A549 (cell line): ENCODE measurements at regions not wholly inside any gene's neighbourhood (a gene's known extent, or its start where the extent isn't known, plus 50 kb on each side); places are given as distances from the start of the nearest gene placed in this dataset.

ENCODE experiments used
- ATAC-seq, 2 experiments: fragments of 200-7000 bp in 1 of 2; fragments of >200 bp in 1 of 2; cut with Nextera tagmentation in 1 of 2; cut with Tn5 transposase in 1 of 2; 3 replicates each; pipeline versions ENCODE4 v1.8.0 to v1.9.1; 2018 to 2020; ENCODE audit warnings: mild to moderate bottlenecking in 1 of 2, moderate library complexity in 1 of 2
- CTCF ChIA-PET: fragments of 300-600 bp; sonication (Branson Sonifier 250); formaldehyde crosslinking; extraction: SDS; loops from one replicate; lab custom pipeline; 2021; ENCODE audit warnings: antibody characterized with exemption, inconsistent platforms; lab: Yijun Ruan, JAX
- POLR2A ChIA-PET: fragments of 350-600 bp; formaldehyde crosslinking; extraction: SDS; loops from one replicate; lab custom pipeline; 2021; ENCODE audit warnings: antibody characterized with exemption, inconsistent platforms; lab: Yijun Ruan, JAX
- DNase-seq, 2 experiments: peaks; one replicate each; pipeline versions ENCODE4 v3.0.0 to v3.0.0-alpha.2; 2011 to 2016; ENCODE audit warnings: low read depth in 1 of 2, low spot score in 1 of 2
- FAIRE-seq: peaks from 2 replicates; lab custom pipeline; 2011; peaks lifted over from hg19 to GRCh38; lab: Jason Lieb, UNC
- H3K27ac ChIP-seq, 2 experiments: fragments of >200 bp; sonication (Bioruptor Twin); formaldehyde crosslinking; 3 replicates each; pipeline ENCODE4 v1.5.1; 2016 to 2017
- H3K4me1 ChIP-seq: fragments of >200 bp; sonication (Bioruptor Twin); formaldehyde crosslinking; 3 replicates; pipeline ENCODE4 v1.6.1; 2016
- H3K4me2 ChIP-seq: fragments of >200 bp; sonication (Bioruptor Twin); formaldehyde crosslinking; 3 replicates; pipeline ENCODE4 v1.6.1; 2016
- H3K4me3 ChIP-seq: fragments of >200 bp; sonication (Bioruptor Twin); formaldehyde crosslinking; 3 replicates; pipeline ENCODE4 v1.5.1; 2016
- H3K9me3 ChIP-seq: fragments of >200 bp; sonication (Bioruptor Twin); formaldehyde crosslinking; 3 replicates; pipeline ENCODE4 v1.6.1; 2016
- BHLHE40 ChIP-seq: IDR thresholded peaks from 2 replicates; pipeline ENCODE4 v1.6.1; 2012; ENCODE audit warnings: low read depth, low read length, inconsistent platforms
- CHD4 ChIP-seq: fragments of 200-600 bp; sonication (generic); IDR thresholded peaks from 2 replicates; pipeline ENCODE4 v1.6.1; 2016; ENCODE audit warnings: antibody characterized with exemption, mild to moderate bottlenecking, borderline replicate concordance
- E2F6 ChIP-seq: IDR thresholded peaks from 2 replicates; pipeline ENCODE4 v1.6.1; 2012; ENCODE audit warnings: low read depth, borderline replicate concordance
- GATA3 ChIP-seq: IDR thresholded peaks from 2 replicates; pipeline ENCODE4 v1.6.1; 2012; ENCODE audit warnings: borderline replicate concordance
- HOXB13 ChIP-seq: fragments of 250-450 bp; sonication (Bioruptor Pico); IDR thresholded peaks from 2 replicates; pipeline ENCODE4 v1.5.0; 2020; ENCODE audit warnings: low read depth, mild to moderate bottlenecking, moderate library complexity
- JUNB ChIP-seq: fragments of >200 bp; sonication (Bioruptor Twin); formaldehyde crosslinking; IDR thresholded peaks from 2 replicates; pipeline ENCODE4 v1.6.1; 2016
- MAZ ChIP-seq: fragments of 150-350 bp; IDR thresholded peaks from 2 replicates; pipeline ENCODE4 v1.6.1; 2014; ENCODE audit warnings: antibody characterized with exemption, low read depth, low read length, borderline replicate concordance
- NFE2L2 ChIP-seq: fragments of 150-350 bp; conservative IDR thresholded peaks from 2 replicates; pipeline ENCODE4 v1.6.1; 2014; ENCODE audit warnings: low read length
- NR3C1 ChIP-seq: fragments of >200 bp; sonication (Bioruptor Twin); formaldehyde crosslinking; IDR thresholded peaks from 3 replicates; pipeline ENCODE4 v1.6.1; 2017
- PHF8 ChIP-seq: fragments of 200-600 bp; sonication (generic); IDR thresholded peaks from 2 replicates; pipeline ENCODE4 v1.6.1; 2016; ENCODE audit warnings: low read depth, mild to moderate bottlenecking, antibody characterized with exemption, moderate library complexity, borderline replicate concordance
- RAD21 ChIP-seq, 2 experiments: fragments of >200 bp in 1 of 2; sonication (Bioruptor Twin) in 1 of 2; formaldehyde crosslinking in 1 of 2; IDR thresholded peaks in 1 of 2; conservative IDR thresholded peaks in 1 of 2; 2 replicates in 1 of 2; 3 replicates in 1 of 2; pipeline ENCODE4 v1.6.1; 2012 to 2018; ENCODE audit warnings: inconsistent platforms in 1 of 2
- RCOR1 ChIP-seq: fragments of 150-350 bp; IDR thresholded peaks from 2 replicates; pipeline ENCODE4 v1.6.1; 2014; ENCODE audit warnings: antibody characterized with exemption, low read length, low read depth
- REST ChIP-seq: fragments of 200-600 bp; sonication (generic); IDR thresholded peaks from 2 replicates; pipeline ENCODE4 v1.6.1; 2016; ENCODE audit warnings: antibody characterized with exemption, mild to moderate bottlenecking, moderate library complexity
- RNF2 ChIP-seq: fragments of 200-600 bp; sonication (generic); IDR thresholded peaks from 2 replicates; pipeline ENCODE4 v1.6.1; 2016; ENCODE audit warnings: low read depth, mild to moderate bottlenecking, antibody characterized with exemption, moderate library complexity, borderline replicate concordance
- SMC3 ChIP-seq: fragments of >200 bp; sonication (Bioruptor Twin); formaldehyde crosslinking; IDR thresholded peaks from 3 replicates; pipeline ENCODE4 v1.6.1; 2018; ENCODE audit warnings: inconsistent platforms
- SREBF2 ChIP-seq: fragments of 450-650 bp; IDR thresholded peaks from 2 replicates; pipeline ENCODE4 v1.6.1; 2014; ENCODE audit warnings: mild to moderate bottlenecking, moderate library complexity
- TFCP2L1 ChIP-seq: fragments of 250-450 bp; sonication (Bioruptor Pico); IDR thresholded peaks from 2 replicates; pipeline ENCODE4 v1.5.0; 2021; ENCODE audit warnings: mild to moderate bottlenecking
- ZC3H11A ChIP-seq: fragments of 450-650 bp; IDR thresholded peaks from 2 replicates; pipeline ENCODE4 v1.6.1; 2014; ENCODE audit warnings: antibody characterized with exemption, mild to moderate bottlenecking
- ZFP36 ChIP-seq: fragments of 450-650 bp; IDR thresholded peaks from 2 replicates; pipeline ENCODE4 v1.6.1; 2014; ENCODE audit warnings: borderline replicate concordance; ENCODE audit not compliant: partially characterized antibody
- ZNF302 ChIP-seq: fragments of 250-450 bp; sonication (Bioruptor Pico); IDR thresholded peaks from 2 replicates; pipeline ENCODE4 v1.9.0; 2021; ENCODE audit warnings: inconsistent platforms, mild to moderate bottlenecking, moderate library complexity
- WGBS: methylation state at CpG from one replicate; pipeline ENCODE4 v1.1.6; 2017; ENCODE audit errors: missing lambda C conversion rate; 5-methylcytosine and 5-hydroxymethylcytosine counted together
- TF ChIP-seq, protein P1 (sequence below): fragments of >200 bp; sonication (Bioruptor Twin); formaldehyde crosslinking; IDR thresholded peaks from 3 replicates; pipeline ENCODE4 v1.5.1; 2016
- TF ChIP-seq, protein P2 (sequence below): fragments of 150-350 bp; IDR thresholded peaks from 2 replicates; pipeline ENCODE4 v1.6.1; 2014; ENCODE audit warnings: low read depth, mild to moderate bottlenecking, low read length
- TF ChIP-seq, protein P3 (sequence below): IDR thresholded peaks from 2 replicates; pipeline ENCODE4 v1.6.1; 2012
- TF ChIP-seq, protein P4 (sequence below): fragments of 250-450 bp; sonication (Bioruptor Pico); IDR thresholded peaks from 2 replicates; pipeline ENCODE4 v1.5.0; 2021; ENCODE audit warnings: mild to moderate bottlenecking, moderate library complexity, borderline replicate concordance

GRCh38 chr3:124351430-124352148 is 359.7 kb upstream of the ROPN1 start:
- ChIA-PET POLR2A (no interaction called here), CTCF (interaction anchor here (0.6 to 9.6 kb wide), 31 partner anchors 8 to 375 kb away, joined by 3 to 110 read pairs (median 5); no protein-coding TSS in a partner anchor)
- FAIRE-seq (peak; percentile 32), ATAC-seq (peak; percentile 69 to 90), DNase-seq (peak; percentile 60 to 63)
- H3K4me3 ChIP-seq: no peak overlapping the region
- H3K4me2 ChIP-seq: no peak overlapping the region
- no peaks in the 10 kb centered on the region for H3K9me3 ChIP-seq
- TF ChIP-seq RAD21 (conservative IDR thresholded peaks at IDR 0.05 in 1 of 2, IDR thresholded peaks at IDR 0.05 in 1 of 2) (peak; percentile 75 to 84), E2F6 (no peak), RCOR1 (no peak), ZNF302 (CRISPR knock-in tag) (no peak), SMC3 (peak; percentile 83)
- TF ChIP-seq, protein P1, sequence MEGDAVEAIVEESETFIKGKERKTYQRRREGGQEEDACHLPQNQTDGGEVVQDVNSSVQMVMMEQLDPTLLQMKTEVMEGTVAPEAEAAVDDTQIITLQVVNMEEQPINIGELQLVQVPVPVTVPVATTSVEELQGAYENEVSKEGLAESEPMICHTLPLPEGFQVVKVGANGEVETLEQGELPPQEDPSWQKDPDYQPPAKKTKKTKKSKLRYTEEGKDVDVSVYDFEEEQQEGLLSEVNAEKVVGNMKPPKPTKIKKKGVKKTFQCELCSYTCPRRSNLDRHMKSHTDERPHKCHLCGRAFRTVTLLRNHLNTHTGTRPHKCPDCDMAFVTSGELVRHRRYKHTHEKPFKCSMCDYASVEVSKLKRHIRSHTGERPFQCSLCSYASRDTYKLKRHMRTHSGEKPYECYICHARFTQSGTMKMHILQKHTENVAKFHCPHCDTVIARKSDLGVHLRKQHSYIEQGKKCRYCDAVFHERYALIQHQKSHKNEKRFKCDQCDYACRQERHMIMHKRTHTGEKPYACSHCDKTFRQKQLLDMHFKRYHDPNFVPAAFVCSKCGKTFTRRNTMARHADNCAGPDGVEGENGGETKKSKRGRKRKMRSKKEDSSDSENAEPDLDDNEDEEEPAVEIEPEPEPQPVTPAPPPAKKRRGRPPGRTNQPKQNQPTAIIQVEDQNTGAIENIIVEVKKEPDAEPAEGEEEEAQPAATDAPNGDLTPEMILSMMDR: peak; percentile 71
- H3K4me1 ChIP-seq: peaks cover 6% of the 10 kb centered on the region; the same call in 2 of the 3 replicates
- WGBS: 39% methylated on average over 4 of the region's 4 CpGs
- H3K27ac ChIP-seq: no peak overlapping the region

DNA sequence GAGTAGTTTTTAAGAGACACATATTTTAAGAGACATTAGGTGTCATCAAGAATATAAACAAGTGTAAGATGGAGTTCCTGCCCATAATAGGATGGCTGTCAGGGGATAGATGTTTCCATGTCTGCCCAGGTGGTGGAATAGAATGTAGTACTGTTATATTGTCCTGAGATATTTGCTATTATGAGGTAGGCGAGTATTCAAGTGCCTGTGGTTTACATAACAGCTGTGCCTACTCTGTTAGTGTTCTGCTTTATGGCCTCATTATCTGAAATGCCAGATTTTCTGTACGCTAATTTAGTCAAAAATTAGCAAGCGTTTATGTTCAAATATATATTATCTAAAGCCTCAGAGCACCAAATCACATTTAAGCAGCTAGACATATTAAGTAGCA is 360.2 kb upstream of the ROPN1 start:
- FAIRE-seq (no peak), ATAC-seq (no peak), DNase-seq (no peak)
- Histone ChIP-seq H3K9me3 (no peaks in the 10 kb centered on the region), H3K4me3 (no peak overlapping the region), H3K27ac (no peak overlapping the region), H3K4me1 (peaks cover 6% of the 10 kb centered on the region; the same call in 2 of the 3 replicates), H3K4me2 (no peak overlapping the region)
- WGBS: 82% methylated on average over 3 of the region's 3 CpGs
- CTCF ChIA-PET: interaction anchor here (0.9 to 9.6 kb wide), 26 partner anchors 8 to 336 kb away, joined by 3 to 110 read pairs (median 5); no protein-coding TSS in a partner anchor
- no peak for TF ChIP-seq BHLHE40
- no peak for TF ChIP-seq HOXB13 (CRISPR knock-in tag)
- no peak for TF ChIP-seq JUNB
- TF ChIP-seq ZFP36: no peak
- TF ChIP-seq REST: no peak
- no peak for TF ChIP-seq NR3C1
- TF ChIP-seq TFCP2L1 (CRISPR knock-in tag): no peak
- no peak for TF ChIP-seq CHD4
- no peak for TF ChIP-seq NFE2L2
- no peak for TF ChIP-seq SREBF2
- TF ChIP-seq RNF2: no peak
- TF ChIP-seq, protein P2, sequence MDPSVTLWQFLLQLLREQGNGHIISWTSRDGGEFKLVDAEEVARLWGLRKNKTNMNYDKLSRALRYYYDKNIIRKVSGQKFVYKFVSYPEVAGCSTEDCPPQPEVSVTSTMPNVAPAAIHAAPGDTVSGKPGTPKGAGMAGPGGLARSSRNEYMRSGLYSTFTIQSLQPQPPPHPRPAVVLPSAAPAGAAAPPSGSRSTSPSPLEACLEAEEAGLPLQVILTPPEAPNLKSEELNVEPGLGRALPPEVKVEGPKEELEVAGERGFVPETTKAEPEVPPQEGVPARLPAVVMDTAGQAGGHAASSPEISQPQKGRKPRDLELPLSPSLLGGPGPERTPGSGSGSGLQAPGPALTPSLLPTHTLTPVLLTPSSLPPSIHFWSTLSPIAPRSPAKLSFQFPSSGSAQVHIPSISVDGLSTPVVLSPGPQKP: no peak
- TF ChIP-seq ZC3H11A: no peak
- TF ChIP-seq GATA3: no peak
- TF ChIP-seq MAZ: no peak
- TF ChIP-seq, protein P3, sequence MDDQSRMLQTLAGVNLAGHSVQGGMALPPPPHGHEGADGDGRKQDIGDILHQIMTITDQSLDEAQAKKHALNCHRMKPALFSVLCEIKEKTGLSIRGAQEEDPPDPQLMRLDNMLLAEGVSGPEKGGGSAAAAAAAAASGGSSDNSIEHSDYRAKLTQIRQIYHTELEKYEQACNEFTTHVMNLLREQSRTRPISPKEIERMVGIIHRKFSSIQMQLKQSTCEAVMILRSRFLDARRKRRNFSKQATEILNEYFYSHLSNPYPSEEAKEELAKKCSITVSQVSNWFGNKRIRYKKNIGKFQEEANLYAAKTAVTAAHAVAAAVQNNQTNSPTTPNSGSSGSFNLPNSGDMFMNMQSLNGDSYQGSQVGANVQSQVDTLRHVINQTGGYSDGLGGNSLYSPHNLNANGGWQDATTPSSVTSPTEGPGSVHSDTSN: no peak
- TF ChIP-seq PHF8: no peak
- TF ChIP-seq, protein P4, sequence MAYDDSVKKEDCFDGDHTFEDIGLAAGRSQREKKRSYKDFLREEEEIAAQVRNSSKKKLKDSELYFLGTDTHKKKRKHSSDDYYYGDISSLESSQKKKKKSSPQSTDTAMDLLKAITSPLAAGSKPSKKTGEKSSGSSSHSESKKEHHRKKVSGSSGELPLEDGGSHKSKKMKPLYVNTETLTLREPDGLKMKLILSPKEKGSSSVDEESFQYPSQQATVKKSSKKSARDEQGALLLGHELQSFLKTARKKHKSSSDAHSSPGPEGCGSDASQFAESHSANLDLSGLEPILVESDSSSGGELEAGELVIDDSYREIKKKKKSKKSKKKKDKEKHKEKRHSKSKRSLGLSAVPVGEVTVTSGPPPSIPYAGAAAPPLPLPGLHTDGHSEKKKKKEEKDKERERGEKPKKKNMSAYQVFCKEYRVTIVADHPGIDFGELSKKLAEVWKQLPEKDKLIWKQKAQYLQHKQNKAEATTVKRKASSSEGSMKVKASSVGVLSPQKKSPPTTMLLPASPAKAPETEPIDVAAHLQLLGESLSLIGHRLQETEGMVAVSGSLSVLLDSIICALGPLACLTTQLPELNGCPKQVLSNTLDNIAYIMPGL (CRISPR knock-in tag): no peak
- POLR2A ChIA-PET: no interaction called here
